Left kidney (tissue), 1 donor: ENCODE measurements at regions not wholly inside any gene's neighbourhood (a gene's known extent, or its start where the extent isn't known, plus 50 kb on each side); places are given as distances from the start of the nearest gene placed in this dataset.

Experiments used
- DNase-seq: peaks from one replicate; pipeline ENCODE4 v3.0.0-alpha.2; 2013

- no peak for DNase-seq
These were observed 615.7 kb downstream of the BRD1 start for GRCh38 chr22:49212002-49212401.

- DNase-seq, result no peak
These were observed 616.5 kb downstream of the BRD1 start for GRCh38 chr22:49211176-49211575.

- DNase-seq, result no peak
These were observed 617.1 kb downstream of the BRD1 start for GRCh38 chr22:49210606-49211005.

- DNase-seq, result no peak
These were observed 618.0 kb downstream of the BRD1 start for GRCh38 chr22:49209452-49210195.

GRCh38 chr22:49208768-49209252, 618.9 kb downstream of the BRD1 start:
- DNase-seq, result peak; percentile 57

GRCh38 chr22:49208004-49208402, 619.7 kb downstream of the BRD1 start:
- no peak for DNase-seq

- DNase-seq, result no peak
These were observed 620.4 kb downstream of the BRD1 start for GRCh38 chr22:49207008-49208003.

- DNase-seq, result no peak
These were observed 621.4 kb downstream of the BRD1 start for GRCh38 chr22:49206281-49206680.

- DNase-seq, result no peak
These were observed 622.2 kb downstream of the BRD1 start for GRCh38 chr22:49205483-49205800.

GRCh38 chr22:49204599-49205482, 622.8 kb downstream of the BRD1 start:
- DNase-seq, result no peak

- DNase-seq, result no peak
These were observed 623.6 kb downstream of the BRD1 start for GRCh38 chr22:49203859-49204598.

GRCh38 chr22:49203091-49203858, 624.4 kb downstream of the BRD1 start:
- DNase-seq, result no peak

- no peak for DNase-seq
These were observed 625.4 kb downstream of the BRD1 start for GRCh38 chr22:49202226-49202625.

GRCh38 chr22:49201046-49201970, 626.4 kb downstream of the BRD1 start:
- no peak for DNase-seq

GRCh38 chr22:49199224-49199623, 628.4 kb downstream of the BRD1 start:
- no peak for DNase-seq

GRCh38 chr22:49198705-49199084, 629.0 kb downstream of the BRD1 start:
- DNase-seq, result no peak

- no peak for DNase-seq
These were observed 629.5 kb downstream of the BRD1 start for GRCh38 chr22:49197986-49198704.

GRCh38 chr22:49197505-49197904, 630.2 kb downstream of the BRD1 start:
- no peak for DNase-seq

GRCh38 chr22:49196046-49196511, 631.6 kb downstream of the BRD1 start:
- no peak for DNase-seq
